GM12878 (cell line): ENCODE measurements at regions not wholly inside any gene's neighbourhood (a gene's known extent, or its start where the extent isn't known, plus 50 kb on each side); places are given as distances from the start of the nearest gene placed in this dataset.

Experiments
- ATAC-seq: fragments of 200-7000 bp; cut with Tn5 transposase; 3 replicates; pipeline ENCODE4 v1.9.1; 2020; ENCODE audit warnings: mild to moderate bottlenecking, moderate library complexity
- BruUV-seq: library from RNA; stranded (reverse); fragments of 400-500 nt; replicated peaks from 2 replicates; lab custom pipeline; 2021; lab: Mats Ljungman, UMichigan
- CTCF ChIA-PET: fragments of 300-600 bp; sonication (Branson Sonifier 250); formaldehyde crosslinking; extraction: SDS; loops from one replicate; lab custom pipeline; 2021; ENCODE audit warnings: inconsistent platforms; lab: Yijun Ruan, JAX
- POLR2A ChIA-PET: fragments of 350-600 bp; formaldehyde crosslinking; extraction: SDS; loops from one replicate; lab custom pipeline; 2021; ENCODE audit warnings: inconsistent platforms; lab: Charles Lee
- RAD21 ChIA-PET: fragments of 300-600 bp; sonication (Branson Sonifier 250); formaldehyde crosslinking; loops from one replicate; lab custom pipeline; 2023; ENCODE audit warnings: antibody characterized with exemption; ENCODE audit not compliant: unreplicated experiment; lab: Charles Lee
- SMC1A ChIA-PET: fragments of 300-600 bp; sonication (Branson Sonifier 250); formaldehyde crosslinking; loops from one replicate; lab custom pipeline; 2023; ENCODE audit not compliant: unreplicated experiment, uncharacterized antibody; lab: Charles Lee
- DNase-seq: peaks from one replicate; pipeline ENCODE4 v3.0.0-alpha.2; 2011; ENCODE audit warnings: low read depth, low spot score
- FAIRE-seq: peaks from 3 replicates; lab custom pipeline; 2011; peaks lifted over from hg19 to GRCh38; lab: Jason Lieb, UNC
- H2AFZ ChIP-seq: 2 replicates; pipeline ENCODE4 v1.6.0; 2011; ENCODE audit warnings: low read depth, low read length, control low read depth; ENCODE audit not compliant: control insufficient read depth
- H3K27ac ChIP-seq: 2 replicates; pipeline ENCODE4 v1.5.1; 2011; ENCODE audit warnings: control low read depth; ENCODE audit not compliant: control insufficient read depth, insufficient read depth
- H3K27me3 ChIP-seq, 2 experiments: replicated peaks in 1 of 2; 2 replicates each; pipeline versions ENCODE4 v1.6.0 to v1.6.1; 2011; ENCODE audit warnings: low read length in 1 of 2; ENCODE audit not compliant: control insufficient read depth in 2 of 2, insufficient read depth in 2 of 2
- H3K36me3 ChIP-seq, 2 experiments: 2 replicates each; pipeline ENCODE4 v1.5.1; 2011; ENCODE audit warnings: low read length in 1 of 2; ENCODE audit not compliant: control insufficient read depth in 2 of 2, insufficient read depth in 2 of 2
- H3K4me1 ChIP-seq: 2 replicates; pipeline ENCODE4 v1.6.1; 2011; ENCODE audit warnings: mild to moderate bottlenecking, low read length, moderate library complexity, mixed read lengths; ENCODE audit not compliant: control insufficient read depth, insufficient read depth
- H3K4me2 ChIP-seq: 2 replicates; pipeline ENCODE4 v1.6.0; 2011; ENCODE audit warnings: control low read depth; ENCODE audit not compliant: control insufficient read depth, insufficient read depth
- H3K4me3 ChIP-seq: fragments of 200-600 bp; sonication (generic); 2 replicates; pipeline ENCODE4 v1.5.1; 2016
- H3K79me2 ChIP-seq: 2 replicates; pipeline ENCODE4 v1.6.0; 2011; ENCODE audit warnings: low read length; ENCODE audit not compliant: control insufficient read depth, insufficient read depth
- H3K9ac ChIP-seq: 2 replicates; pipeline ENCODE4 v1.8.0; 2011; ENCODE audit warnings: low read length, control low read depth, mixed read lengths; ENCODE audit not compliant: control insufficient read depth, insufficient read depth
- H3K9me3 ChIP-seq: replicated peaks from 3 replicates; pipeline ENCODE4 v1.5.1; 2011; ENCODE audit warnings: mild to moderate bottlenecking, low read length; ENCODE audit not compliant: control insufficient read depth, insufficient read depth
- H4K20me1 ChIP-seq: 2 replicates; pipeline ENCODE4 v1.6.0; 2011; ENCODE audit not compliant: control insufficient read depth, insufficient read depth
- ASH2L ChIP-seq: fragments of 300-600, 200-600 bp; sonication (generic); IDR thresholded peaks from 2 replicates; pipeline ENCODE4 v1.6.1; 2017; ENCODE audit warnings: low read depth, mild to moderate bottlenecking, borderline replicate concordance
- BACH1 ChIP-seq: fragments of 450-650 bp; IDR thresholded peaks from 2 replicates; pipeline ENCODE4 v1.6.1; 2017; ENCODE audit warnings: mild to moderate bottlenecking, borderline replicate concordance
- BMI1 ChIP-seq: fragments of 450-650 bp; IDR thresholded peaks from 2 replicates; pipeline ENCODE4 v1.6.1; 2016; ENCODE audit warnings: mild to moderate bottlenecking, moderate library complexity, borderline replicate concordance
- EGR1 ChIP-seq, 2 experiments: IDR thresholded peaks; 1 replicate in 1 of 2; 2 replicates in 1 of 2; pipeline ENCODE4 v1.6.1; 2011 to 2012; ENCODE audit warnings: low read depth in 2 of 2, low read length in 2 of 2, borderline replicate concordance in 1 of 2, mild to moderate bottlenecking in 1 of 2, moderate library complexity in 1 of 2
- ESRRA ChIP-seq: IDR thresholded peaks from 2 replicates; pipeline ENCODE4 v1.6.1; 2012; ENCODE audit warnings: mild to moderate bottlenecking, low read length, improper control_type of control experiment
- IKZF2 ChIP-seq, 2 experiments: fragments of 450-650 bp; IDR thresholded peaks; 2 replicates each; pipeline ENCODE4 v1.6.1; 2017; ENCODE audit warnings: mild to moderate bottlenecking in 2 of 2, moderate library complexity in 2 of 2
- MYB ChIP-seq: fragments of 150-350 bp; IDR thresholded peaks from 2 replicates; pipeline ENCODE4 v1.6.1; 2014; ENCODE audit warnings: mild to moderate bottlenecking, low read depth, low read length, borderline replicate concordance
- PML ChIP-seq: IDR thresholded peaks from 2 replicates; pipeline ENCODE4 v1.6.1; 2012; ENCODE audit warnings: low read length, inconsistent platforms
- POLR2A ChIP-seq: IDR thresholded peaks from 2 replicates; pipeline ENCODE4 v1.6.1; 2011; ENCODE audit warnings: low read depth, mild to moderate bottlenecking, low read length
- RELA ChIP-seq: fragments of 450-650 bp; IDR thresholded peaks from 2 replicates; pipeline ENCODE4 v1.8.0; 2014; ENCODE audit warnings: borderline replicate concordance; ENCODE audit not compliant: partially characterized antibody
- SMAD5 ChIP-seq: IDR thresholded peaks from 2 replicates; pipeline ENCODE4 v1.6.1; 2016; ENCODE audit warnings: antibody characterized with exemption, low read depth
- SPI1 ChIP-seq: IDR thresholded peaks from 2 replicates; pipeline ENCODE4 v1.6.1; 2011; ENCODE audit warnings: low read depth, mild to moderate bottlenecking, low read length, moderate library complexity, borderline replicate concordance; ENCODE audit not compliant: insufficient read depth
- TBL1XR1 ChIP-seq: IDR thresholded peaks from 2 replicates; pipeline ENCODE4 v1.6.1; 2012; ENCODE audit warnings: low read depth, low read length, improper control_type of control experiment
- WGBS: methylation state at CpG from one replicate; pipeline ENCODE4 v1.1.6; 2016; ENCODE audit warnings: low lambda C conversion rate; ENCODE audit not compliant: insufficient replicate concordance, insufficient coverage; ENCODE audit errors: missing lambda C conversion rate; 5-methylcytosine and 5-hydroxymethylcytosine counted together
- in situ Hi-C: fragments of 300-500 bp; cut with MboI; formaldehyde crosslinking; loops from 9 replicates; pipeline ENCODE4 v1.14.3; 2018; ENCODE audit warnings: mixed read lengths
- intact Hi-C: fragments of 100-400 bp; cut with micrococcal nuclease; formaldehyde crosslinking; loops from one replicate; pipeline ENCODE4 v1.14.2; 2022; ENCODE audit not compliant: unreplicated experiment
- TF ChIP-seq, protein P1 (sequence below): IDR thresholded peaks from 2 replicates; pipeline ENCODE4 v1.6.1; 2012; ENCODE audit warnings: low read depth, low read length, improper control_type of control experiment
- TF ChIP-seq, protein P2 (sequence below): fragments of 450-650 bp; IDR thresholded peaks from 2 replicates; pipeline ENCODE4 v1.6.1; 2016; ENCODE audit warnings: mild to moderate bottlenecking
- TF ChIP-seq, protein P3 (sequence below): fragments of 450-650 bp; IDR thresholded peaks from 2 replicates; pipeline ENCODE4 v1.6.1; 2017; ENCODE audit warnings: antibody characterized with exemption, mild to moderate bottlenecking, moderate library complexity
- TF ChIP-seq, protein P4 (sequence below): fragments of 450-650 bp; IDR thresholded peaks from 2 replicates; pipeline ENCODE4 v1.6.1; 2014; ENCODE audit warnings: mild to moderate bottlenecking

DNA sequence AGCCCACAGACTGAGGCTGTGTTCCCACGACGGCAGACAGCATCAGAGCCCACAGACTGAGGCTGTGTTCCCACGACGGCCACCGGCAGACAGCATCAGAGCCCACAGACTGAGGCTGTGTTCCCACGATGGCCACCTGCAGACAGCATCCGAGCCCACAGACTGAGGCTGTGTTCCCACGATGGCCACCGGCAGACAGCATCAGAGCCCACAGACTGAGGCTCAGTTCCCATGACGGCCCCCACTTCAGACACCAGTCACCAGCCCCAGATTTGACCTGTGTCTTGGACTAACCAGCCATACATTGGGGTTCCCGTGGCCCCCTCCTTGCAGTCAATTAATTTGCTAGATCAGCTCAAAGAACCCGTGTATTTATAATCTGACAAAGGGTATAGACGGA, 57.8 kb upstream of the SNTG2 start (continued):
- TF ChIP-seq SPI1 (no peak), IKZF2 (IDR thresholded peaks at IDR 0.05) (no peak), MYB (no peak), RELA (no peak), TBL1XR1 (no peak)
- TF ChIP-seq, protein P1, sequence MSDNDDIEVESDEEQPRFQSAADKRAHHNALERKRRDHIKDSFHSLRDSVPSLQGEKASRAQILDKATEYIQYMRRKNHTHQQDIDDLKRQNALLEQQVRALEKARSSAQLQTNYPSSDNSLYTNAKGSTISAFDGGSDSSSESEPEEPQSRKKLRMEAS = no peak
- TF ChIP-seq, protein P2, sequence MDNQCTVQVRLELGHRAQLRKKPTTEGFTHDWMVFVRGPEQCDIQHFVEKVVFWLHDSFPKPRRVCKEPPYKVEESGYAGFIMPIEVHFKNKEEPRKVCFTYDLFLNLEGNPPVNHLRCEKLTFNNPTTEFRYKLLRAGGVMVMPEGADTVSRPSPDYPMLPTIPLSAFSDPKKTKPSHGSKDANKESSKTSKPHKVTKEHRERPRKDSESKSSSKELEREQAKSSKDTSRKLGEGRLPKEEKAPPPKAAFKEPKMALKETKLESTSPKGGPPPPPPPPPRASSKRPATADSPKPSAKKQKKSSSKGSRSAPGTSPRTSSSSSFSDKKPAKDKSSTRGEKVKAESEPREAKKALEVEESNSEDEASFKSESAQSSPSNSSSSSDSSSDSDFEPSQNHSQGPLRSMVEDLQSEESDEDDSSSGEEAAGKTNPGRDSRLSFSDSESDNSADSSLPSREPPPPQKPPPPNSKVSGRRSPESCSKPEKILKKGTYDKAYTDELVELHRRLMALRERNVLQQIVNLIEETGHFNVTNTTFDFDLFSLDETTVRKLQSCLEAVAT = no peak

DNA sequence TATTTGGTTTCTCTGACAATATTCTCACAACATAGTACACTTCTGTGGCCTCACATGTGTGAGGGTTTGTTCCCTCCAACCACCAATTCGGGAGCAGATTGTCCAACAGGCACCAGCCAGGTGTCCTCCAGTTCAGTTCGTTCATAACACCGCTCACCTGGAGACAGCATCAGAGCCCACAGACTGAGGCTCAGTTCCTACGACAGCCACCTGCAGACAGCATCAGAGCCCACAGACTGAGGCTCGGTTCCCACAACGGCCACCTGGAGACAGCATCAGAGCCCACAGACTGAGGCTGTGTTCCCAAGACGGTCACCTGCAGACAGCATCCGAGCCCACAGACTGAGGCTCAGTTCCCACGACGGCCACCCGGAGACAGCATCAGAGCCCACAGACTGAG, 58.2 kb upstream of the SNTG2 start:
- no peak overlapping the region for H3K4me3 ChIP-seq
- ATAC-seq = no peak
- no peak overlapping the region for H3K27ac ChIP-seq
- H3K4me2 ChIP-seq = no peak overlapping the region
- 48% methylated on average over 11 of the region's 11 CpGs for WGBS
- H3K9ac ChIP-seq = no peak overlapping the region
- DNase-seq = no peak
- H4K20me1 ChIP-seq = no peaks in the 10 kb centered on the region
- no peak for FAIRE-seq
- ChIA-PET POLR2A (no interaction called here), CTCF (no interaction called here), RAD21 (no interaction called here), SMC1A (no interaction called here)
- no peaks in the 10 kb centered on the region for H3K36me3 ChIP-seq
- no peaks in the 10 kb centered on the region; the same call in 1 of the 3 replicates for H3K9me3 ChIP-seq
- no peaks in the 10 kb centered on the region for H3K4me1 ChIP-seq
- intact Hi-C loops (no loop called here), in situ Hi-C loops (no loop called here)
- no peaks in the 10 kb centered on the region for H3K27me3 ChIP-seq
- H3K79me2 ChIP-seq = no peaks in the 10 kb centered on the region
- BruUV-seq = no TSS peak
- H2AFZ ChIP-seq = no peak overlapping the region
- TF ChIP-seq, protein P3, sequence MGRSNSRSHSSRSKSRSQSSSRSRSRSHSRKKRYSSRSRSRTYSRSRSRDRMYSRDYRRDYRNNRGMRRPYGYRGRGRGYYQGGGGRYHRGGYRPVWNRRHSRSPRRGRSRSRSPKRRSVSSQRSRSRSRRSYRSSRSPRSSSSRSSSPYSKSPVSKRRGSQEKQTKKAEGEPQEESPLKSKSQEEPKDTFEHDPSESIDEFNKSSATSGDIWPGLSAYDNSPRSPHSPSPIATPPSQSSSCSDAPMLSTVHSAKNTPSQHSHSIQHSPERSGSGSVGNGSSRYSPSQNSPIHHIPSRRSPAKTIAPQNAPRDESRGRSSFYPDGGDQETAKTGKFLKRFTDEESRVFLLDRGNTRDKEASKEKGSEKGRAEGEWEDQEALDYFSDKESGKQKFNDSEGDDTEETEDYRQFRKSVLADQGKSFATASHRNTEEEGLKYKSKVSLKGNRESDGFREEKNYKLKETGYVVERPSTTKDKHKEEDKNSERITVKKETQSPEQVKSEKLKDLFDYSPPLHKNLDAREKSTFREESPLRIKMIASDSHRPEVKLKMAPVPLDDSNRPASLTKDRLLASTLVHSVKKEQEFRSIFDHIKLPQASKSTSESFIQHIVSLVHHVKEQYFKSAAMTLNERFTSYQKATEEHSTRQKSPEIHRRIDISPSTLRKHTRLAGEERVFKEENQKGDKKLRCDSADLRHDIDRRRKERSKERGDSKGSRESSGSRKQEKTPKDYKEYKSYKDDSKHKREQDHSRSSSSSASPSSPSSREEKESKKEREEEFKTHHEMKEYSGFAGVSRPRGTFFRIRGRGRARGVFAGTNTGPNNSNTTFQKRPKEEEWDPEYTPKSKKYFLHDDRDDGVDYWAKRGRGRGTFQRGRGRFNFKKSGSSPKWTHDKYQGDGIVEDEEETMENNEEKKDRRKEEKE = no peak
- no peak for TF ChIP-seq EGR1 (IDR thresholded peaks at IDR 0.05; ENCODE audit: borderline replicate concordance in 1 of 2, low read depth in 2 of 2, low read length in 2 of 2)
- no peak for TF ChIP-seq BACH1
- TF ChIP-seq ASH2L = no peak
- no peak for TF ChIP-seq ESRRA
- no peak for TF ChIP-seq PML
- no peak for TF ChIP-seq BMI1
- TF ChIP-seq, protein P4, sequence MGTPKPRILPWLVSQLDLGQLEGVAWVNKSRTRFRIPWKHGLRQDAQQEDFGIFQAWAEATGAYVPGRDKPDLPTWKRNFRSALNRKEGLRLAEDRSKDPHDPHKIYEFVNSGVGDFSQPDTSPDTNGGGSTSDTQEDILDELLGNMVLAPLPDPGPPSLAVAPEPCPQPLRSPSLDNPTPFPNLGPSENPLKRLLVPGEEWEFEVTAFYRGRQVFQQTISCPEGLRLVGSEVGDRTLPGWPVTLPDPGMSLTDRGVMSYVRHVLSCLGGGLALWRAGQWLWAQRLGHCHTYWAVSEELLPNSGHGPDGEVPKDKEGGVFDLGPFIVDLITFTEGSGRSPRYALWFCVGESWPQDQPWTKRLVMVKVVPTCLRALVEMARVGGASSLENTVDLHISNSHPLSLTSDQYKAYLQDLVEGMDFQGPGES = no peak
- TF ChIP-seq SMAD5 = no peak
- TF ChIP-seq POLR2A = no peak
